Fibroblast of skin of scalp (primary cell): ENCODE measurements at regions not wholly inside any gene's neighbourhood (a gene's known extent, or its start where the extent isn't known, plus 50 kb on each side); places are given as distances from the start of the nearest gene placed in this dataset.
A peak's percentile ranks its signal among the peaks of the same experiment; 100 is the strongest.

Source experiments
- DNase-seq: peaks from one replicate; pipeline ENCODE4 v3.0.0-alpha.2; 2013

DNA sequence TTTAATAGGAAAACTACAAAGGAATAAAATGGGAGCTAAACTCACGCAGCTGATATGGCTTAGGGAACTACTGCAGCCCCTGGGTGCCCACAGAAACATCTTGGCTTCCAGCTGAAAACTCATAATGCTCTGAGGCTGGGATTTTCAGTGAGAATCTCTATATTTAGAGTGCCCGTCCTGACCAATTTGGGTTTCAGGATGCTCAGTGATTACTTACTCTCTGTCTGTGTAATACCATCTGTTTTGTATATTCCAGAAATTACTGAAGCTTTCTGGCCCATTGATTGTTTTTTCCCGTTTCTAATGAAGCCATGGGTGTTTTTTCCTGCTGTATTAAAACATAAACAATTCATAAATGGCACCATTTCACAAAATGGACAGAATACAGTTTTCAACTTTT, 50.6 kb upstream of the ZNF385D start:
- no peak for DNase-seq

DNA sequence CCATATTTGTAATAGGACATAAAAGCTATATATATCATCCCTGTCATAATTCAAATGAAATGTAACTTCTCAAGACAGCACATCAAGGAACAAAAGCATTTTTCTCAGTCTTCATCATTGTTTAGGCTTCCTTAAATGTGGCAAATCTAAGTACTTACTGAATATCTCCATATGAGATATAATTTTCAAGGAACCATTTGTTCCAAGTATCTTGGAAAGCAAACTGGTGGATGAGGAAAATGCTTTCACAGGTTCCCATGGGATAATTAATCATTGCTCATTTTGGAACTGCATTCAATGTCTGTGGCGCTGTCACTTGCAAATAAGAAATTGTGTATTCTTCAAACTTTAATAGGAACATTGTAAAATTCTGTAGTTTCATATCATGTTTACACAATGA, 52.6 kb upstream of the ZNF385D start:
- peak; percentile 4 for DNase-seq

DNA sequence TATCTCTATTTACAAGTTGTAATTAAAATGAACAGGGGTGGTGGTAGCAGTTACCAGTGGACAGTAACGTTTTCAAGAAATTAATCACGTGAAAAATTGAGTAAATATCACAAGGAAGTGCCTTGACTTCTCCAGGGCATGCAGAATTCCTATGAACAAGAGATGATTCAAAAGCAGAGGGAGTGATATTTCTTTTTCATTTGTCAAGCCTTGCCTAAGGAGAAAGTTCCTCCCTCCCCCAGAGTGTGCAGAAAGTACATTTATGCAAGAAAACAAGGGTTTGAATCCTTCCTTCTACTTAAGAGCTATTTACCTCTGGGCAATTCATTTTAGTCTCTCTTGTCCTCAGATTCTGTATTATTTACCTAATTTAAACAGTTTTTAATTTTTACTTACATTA, 53.3 kb upstream of the ZNF385D start:
- DNase-seq: no peak

DNA sequence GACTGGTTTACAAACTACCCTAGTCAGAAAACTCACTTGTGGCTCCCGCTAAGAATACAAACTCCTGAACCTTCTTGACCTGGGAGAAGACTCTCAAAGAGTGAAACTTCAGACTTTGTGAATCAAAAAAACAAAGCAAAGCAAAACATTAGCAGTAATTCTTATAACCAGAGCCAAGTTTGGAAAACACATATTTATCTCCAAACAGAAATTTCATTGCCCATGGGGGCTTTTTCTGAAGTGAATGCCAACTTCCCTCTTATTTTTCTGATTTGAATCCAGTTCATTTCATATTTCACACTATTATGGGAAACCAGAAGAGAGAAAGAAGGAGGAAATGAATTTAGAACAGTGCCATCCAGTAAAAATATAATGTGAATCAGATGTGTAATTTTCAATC, 55.7 kb upstream of the ZNF385D start:
- DNase-seq: no peak

DNA sequence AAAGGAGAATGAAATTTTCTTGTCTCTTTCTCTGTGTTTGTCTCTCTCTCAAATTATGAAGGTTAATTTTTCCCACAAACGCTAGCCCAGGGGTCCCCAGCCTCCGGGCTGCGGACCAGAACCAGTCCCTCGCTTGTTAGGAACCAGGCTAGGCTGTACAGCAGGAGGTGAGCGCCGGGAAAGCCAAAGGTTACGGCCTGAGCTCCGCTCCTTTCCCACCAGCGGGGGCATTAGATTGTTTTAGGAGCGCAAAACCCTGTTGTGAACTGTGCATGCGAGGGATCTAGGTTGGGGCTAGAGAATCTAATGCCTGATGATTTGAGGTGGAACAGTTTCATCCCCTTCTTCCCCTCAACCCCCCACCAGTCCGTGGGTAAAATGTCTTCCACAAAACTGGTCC, 74.7 kb upstream of the ZNF385D start:
- no peak for DNase-seq

DNA sequence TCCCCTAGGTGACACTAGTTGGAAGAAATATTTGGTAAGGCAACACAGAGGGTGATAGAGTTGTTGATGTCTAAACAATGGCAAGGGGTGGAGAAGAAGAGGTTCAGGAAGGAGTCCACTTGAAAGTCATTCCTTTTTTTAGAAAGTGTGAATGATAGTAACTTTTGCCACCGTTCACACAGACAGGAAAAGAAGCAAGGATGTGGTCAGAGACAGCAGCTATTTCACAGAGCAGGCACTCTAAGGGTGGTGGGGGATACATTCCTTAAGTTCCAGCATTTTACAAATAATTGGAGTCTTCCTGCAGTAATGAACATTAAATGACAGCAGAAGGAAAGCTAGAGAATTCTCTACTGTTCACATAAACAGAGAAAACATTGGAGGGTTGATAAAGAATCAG, 75.4 kb upstream of the ZNF385D start:
- peak; percentile 71 for DNase-seq

DNA sequence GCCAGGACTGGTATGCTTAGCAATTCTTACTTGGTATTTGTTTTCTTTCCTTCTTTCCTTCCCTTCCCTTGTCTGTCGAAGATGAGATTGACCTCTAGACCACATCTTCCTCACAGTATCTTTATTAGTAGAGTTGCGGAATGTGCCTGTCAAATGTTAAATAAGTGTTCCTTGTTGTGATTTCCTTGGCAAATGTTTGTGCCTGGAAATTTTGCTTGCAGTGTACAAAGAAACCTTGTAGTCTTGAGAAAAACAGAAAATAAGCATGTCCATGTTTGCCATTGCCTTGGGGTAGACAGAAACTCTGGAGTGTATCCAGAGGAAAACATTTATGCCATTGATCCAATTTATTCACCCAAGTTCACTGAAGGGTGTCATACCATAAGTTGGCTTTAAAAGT, 79.5 kb upstream of the ZNF385D start:
- no peak for DNase-seq

DNA sequence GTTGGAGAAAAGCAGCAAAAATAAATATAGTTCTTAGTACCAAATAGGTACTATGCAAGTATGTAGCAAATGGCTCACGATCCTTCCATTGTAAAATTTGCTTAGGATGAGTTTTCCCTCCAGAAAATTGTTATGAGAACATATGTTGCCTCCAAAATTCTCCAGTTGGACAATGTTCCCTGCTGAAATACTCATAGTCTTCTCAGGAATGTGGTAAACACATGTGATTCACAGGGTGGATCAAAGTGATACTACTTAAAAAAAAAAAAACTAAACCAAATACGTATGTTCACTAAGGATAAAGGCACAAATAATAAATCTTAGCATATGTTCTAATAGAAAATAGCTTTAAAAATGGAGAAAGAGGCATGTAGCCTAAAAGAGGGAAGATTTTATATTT, 84.3 kb upstream of the ZNF385D start:
- peak; percentile 29 for DNase-seq

DNA sequence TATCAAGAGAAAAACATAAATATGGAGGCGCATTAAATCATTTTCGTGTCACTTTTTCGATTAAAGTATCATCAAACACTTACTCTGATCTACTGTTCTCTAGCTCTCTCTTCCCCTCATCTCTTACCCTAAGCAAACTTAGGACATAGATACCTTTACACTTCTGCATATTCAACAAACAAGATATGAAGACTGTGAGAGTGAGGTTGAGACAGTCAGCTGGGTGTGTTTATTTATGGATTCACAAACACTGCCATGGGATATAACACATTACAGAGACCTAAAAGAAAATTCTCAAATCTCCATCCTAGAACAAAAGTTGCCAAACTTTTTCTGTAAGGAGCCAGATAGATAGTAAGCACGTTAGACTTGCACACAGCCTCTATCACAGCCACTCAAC, 85.2 kb upstream of the ZNF385D start:
- no peak for DNase-seq

DNA sequence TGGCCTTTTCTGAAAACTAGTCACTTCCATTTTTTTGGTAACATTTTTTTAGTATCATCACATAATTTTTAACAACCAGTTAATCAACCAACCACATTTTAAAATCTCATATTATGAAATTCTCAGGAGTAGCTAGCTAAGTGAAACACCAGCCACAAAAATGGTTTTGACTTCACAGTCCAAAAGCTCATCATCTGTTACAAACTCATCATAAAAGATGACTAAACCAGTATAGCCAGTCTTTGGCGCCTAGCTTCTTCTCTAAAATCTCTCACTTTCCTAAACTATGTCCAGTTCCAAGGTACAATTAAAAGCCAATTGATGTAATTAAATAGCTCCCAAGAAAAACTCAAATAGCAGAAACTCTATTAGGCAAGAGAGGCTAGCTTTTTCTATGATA, 88.2 kb upstream of the ZNF385D start:
- peak; percentile 46 for DNase-seq

DNA sequence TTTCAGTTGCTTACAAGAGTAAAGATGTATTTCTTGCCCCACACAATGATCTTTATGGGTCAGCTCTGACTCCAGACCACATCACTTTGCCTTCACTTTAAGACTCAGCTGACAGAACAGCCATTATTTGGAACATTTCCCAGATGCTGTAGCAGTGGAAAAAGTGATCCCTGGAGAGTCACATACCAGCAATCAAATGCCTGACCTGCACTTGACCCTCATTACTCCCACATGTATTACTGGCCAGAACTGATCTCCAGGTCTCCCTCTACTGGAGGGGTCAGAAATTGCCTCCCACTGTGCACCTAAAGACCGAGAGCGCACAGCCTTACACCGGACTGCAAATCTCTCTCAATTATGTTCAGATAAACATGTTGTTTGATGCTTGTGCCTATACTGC, 88.6 kb upstream of the ZNF385D start:
- DNase-seq: peak; percentile 91

DNA sequence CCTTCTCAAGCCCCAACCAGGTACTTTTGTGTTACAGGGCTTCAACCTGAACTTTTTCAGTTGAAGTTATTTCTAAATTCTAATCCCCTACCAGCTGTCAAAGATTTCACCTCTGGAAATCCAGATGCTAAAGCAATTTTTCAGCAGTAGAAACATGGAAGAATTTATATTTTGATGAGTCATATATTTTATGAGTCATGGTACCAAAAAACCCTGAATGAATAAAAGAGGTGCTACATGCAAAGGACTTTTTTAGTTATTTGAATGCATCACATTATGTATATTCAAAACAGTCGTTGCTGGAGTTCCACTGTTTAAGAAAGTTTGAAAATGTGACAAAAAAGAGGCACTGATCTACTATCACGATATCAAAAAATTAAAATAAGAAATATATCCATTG, 96.0 kb upstream of the ZNF385D start:
- DNase-seq: peak; percentile 20

DNA sequence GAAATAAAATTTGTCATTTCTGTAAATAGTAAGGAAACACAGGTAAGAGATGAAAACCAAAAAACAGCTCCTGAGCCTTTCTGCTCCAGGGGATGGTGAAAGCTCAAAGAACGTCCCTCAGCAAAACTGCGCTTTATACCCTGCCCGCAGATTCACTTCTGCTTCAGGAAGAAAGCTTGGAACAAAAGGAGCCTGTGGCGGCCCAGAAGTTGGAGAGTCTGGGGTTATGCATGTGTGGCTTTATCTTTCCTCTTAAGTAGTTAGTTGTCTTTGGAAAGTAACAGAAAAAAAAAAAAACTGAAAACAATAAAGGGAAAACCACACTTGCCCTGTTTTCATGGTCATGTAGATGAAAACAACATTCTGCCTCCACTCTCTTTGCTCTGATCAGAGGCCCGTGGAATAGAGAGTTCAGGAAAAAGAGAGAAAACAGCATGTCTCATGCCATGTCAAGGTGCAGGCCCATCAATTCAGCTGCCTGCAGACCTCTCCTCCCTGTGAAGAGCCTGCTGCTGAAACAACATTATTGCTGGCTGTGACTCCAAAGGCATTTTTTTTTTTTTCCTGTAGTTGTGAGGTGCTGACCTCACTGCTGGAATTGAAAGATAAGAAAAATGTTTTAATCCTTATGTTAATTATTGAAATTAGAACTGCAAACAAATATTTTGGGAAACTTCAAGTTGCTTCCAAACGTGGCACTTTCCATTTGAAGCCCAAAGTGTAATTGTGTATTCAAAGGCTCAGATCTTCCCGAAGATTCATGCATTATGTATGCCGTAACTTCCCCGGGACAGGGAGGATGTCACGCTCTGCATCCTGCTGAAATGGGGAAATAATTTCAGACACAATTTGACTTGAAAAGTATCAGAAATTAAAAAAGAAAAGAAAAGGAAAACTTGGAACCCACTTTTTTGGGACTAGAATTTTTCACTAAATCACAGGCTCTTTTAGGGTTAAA, 108.4 kb upstream of the ZNF385D start:
- no peak for DNase-seq

DNA sequence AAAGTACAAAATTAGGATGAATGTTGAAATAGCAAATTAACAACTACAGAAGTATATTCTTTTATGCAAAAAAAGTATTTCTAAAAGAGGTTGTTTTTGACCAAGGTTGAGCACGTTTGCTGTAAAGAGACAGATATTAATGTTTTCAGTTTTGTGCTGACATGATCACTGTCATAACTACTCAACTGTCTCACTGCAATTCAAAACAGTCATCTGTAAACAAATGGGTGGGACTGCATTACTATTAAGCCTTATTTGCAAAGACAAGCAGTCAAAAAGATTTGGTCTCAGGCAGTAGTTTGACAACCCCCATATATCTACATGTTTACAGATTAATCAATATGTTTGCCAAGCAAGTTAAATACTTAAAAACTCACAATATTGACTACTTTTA, 109.1 kb upstream of the ZNF385D start:
- no peak for DNase-seq

DNA sequence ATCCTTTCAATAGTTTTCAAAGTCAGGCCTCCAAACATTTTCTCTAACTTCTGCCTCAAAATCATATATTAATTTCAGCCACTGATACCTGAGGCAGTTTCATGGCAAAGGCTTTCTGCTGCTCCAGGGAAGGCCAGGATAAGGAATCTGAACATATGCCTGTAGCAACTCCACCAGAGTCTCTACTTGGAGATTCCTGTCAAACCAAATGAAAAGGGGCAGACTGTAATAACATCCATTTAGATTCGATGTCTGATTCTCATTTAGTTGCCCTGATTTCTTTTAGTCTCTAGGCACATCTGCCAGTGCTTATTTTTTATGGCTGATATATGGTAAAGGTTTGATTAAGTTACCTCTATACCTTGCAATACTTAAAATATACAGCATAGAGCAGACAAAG, 109.6 kb upstream of the ZNF385D start:
- DNase-seq: no peak

DNA sequence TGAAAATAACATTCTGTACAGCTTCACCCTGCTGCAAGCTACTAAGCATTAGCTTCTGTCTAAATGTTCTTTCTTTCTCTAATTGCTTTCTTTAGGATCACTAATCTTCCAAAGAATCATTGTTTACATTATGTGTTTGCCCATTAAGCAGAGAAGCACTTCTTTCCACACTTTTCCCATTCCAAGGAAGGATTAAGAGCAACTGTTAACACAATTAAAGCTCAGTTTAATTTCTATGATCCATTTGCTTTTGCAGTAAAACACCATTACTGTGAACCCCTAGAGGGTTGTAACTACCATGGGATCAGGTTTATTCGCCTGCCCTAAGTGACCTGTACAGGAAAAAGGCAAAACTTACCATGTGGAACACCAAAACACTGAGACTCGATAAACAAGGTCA, 125.8 kb upstream of the ZNF385D start:
- DNase-seq: no peak

DNA sequence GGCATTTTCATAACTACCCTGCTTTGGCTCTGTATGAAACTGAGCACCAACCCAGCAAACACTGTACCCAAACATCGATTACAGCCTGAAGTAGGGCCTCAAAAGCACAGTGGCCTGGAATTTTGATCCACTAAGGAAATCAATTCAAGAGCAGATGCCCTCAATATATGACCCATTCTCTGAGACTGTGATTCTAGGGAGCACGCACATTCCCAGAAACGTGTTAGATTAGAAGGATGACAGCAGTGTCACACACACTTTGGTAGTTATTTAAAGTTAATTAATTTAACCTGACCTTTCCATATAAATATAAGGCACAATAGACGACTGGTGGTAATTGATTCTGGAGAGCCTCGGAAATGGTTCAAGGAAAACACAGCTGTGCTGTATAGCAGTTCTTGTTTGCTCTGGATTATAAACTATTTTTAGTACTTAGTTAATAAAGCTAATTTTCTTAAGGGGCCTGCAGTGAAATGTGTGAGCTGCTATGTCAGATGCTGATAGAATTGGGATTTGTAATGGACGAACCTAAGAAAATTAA, 126.3 kb upstream of the ZNF385D start:
- no peak for DNase-seq

DNA sequence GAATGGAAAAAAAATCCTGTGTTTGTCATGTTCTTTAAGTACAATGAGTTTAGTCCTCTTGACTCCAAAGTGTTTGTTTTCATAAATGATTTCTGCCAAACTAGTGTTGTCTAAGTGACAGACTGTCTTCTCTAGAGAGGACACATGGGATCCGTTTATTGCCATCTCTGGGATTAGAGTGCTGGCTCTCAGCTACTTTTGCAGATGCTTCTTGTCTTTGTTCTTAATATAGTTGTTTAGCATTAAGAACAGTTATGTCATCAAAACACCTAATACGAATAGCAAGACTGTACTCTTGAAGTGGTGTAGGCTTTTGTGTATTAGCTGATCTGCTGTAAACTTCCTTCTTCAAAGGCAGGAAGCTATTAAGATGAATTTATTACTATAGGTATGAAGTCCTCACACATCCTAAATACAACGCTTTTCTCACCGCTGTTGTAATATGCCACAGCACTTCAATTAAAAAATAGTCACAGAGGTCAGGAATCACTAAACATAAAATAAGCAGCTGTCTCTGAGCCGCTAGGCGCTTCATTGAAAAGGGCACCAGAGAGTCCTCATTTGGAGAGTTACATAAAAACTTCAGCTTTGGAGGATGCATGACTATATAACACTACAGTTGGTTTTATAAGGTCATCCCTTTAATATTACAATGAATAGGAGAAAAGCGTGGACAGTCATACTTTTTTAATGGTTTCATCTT, 128.3 kb upstream of the ZNF385D start:
- no peak for DNase-seq

DNA sequence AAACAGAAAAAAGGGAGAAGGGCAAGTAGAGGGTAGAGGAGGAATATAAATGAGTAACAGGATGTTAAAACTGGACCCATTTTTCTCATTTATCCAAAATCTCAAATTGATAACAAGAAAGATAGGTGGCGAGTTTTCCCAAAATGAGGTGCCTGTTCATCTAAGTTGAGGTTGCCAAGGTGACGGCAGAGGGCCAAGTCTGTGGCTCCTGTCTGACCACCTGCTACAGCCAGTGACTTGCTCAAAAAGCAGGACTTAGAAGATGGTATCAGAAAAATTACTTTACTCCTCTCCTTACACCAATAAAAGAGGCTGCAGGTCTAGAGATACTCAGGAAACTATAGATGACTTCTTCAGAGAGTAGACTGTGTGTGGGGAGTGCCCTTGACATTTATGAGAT, 137.6 kb upstream of the ZNF385D start:
- DNase-seq: no peak

DNA sequence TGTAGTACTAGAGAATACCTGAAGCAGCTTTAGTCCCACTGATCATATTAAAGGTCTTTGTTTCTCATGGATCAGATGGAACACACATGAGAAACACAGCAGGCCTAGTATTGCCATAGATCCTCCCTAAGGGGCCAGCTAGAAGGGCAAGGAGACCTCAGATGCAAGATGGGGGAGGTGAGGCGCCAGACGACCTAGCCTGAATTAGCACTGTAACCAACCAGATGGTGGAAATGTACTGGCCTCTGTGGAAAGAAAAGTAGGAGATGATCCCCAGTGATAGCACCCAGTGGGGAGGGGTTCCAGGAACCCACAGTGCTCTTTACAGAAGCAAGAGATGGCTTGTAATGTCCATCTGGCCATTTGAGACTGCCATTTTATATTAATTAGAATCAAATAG, 138.2 kb upstream of the ZNF385D start:
- no peak for DNase-seq

DNA sequence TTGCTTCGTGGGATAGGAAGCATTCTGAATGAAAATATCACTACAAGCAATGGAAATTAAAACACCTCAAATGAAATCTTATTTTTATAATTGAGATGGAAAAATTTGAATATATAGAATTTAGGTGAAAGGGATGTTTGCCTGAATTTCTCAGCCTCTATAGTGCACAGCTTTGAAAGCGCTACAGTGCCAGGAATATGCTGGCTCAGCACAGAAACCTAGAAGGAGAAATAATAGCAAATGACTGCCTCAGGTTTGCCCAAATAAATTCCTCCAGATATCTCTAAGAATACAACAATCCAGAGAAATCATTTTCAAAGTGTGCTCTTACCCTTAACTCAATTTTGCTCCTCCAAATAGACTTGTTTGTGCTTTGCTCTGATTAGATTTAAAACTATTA, 141.1 kb upstream of the ZNF385D start:
- no peak for DNase-seq

DNA sequence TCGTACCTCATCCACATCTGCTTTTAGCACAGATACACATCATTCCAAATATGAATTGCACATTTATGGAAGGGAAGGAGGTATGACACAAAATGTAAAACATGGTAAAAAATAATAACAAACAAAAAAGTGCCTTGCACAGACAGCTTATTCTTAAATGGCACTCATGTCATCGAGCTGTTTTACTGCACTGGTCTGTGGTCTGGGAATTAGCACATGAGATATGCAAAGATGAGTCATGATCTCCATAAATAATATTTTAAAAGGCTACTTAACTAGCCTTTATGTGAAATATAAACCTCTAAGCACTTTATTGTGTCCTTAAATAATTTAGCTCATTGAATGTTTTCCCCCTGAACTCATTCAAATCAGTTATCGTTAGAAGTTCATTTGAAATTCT, 142.2 kb upstream of the ZNF385D start:
- DNase-seq: peak; percentile 61

DNA sequence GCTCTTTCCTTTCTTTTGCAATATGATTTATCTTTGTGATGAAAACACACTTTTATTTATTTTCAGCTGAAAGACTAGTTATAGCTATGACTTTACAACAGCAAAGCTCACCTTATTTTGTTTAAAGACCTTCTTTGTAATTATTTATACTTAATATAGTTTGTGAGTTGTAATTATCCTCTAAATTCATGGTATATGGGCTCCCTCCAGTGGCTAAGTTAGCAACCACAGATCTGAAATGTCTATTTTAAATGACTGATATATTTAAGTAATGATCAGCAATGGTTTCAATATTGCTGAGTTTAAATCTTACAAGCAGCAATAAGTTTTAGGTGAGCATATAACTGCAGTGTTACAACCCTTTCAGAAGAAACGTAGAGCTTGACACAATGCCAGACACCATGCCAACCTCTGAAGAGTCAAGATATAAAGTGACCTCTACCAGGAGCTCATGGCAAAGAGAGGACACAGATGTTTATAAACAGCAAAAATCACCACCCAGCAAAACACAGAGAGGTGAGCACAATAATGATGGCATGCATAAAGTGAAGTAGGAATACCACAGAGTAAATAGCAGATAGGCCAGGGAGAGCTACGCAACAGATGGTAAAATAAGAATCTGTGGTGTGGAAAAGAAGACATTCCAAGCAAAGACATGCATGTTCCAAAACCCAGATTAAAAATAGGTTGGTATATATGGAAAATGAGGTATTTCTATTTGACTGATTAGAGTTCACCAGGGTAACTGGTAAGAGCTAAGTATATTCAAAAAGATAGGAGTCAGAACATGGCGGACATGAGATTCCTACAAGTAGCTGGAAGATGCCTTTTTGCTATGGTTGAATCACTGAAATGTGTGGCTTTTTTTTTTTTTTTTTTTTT, 143.7 kb upstream of the ZNF385D start:
- DNase-seq: peak; percentile 32
